NCI-H2029 treated with DMSO at 0.1 percent for 48 hours (cell line): ENCODE measurements at regions not wholly inside any gene's neighbourhood (a gene's known extent, or its start where the extent isn't known, plus 50 kb on each side); places are given as distances from the start of the nearest gene placed in this dataset.

Experiments used
- DNase-seq: peaks from one replicate; lab custom pipeline; 2025; lab: John Stamatoyannopoulos, UW

- no peak for DNase-seq
Measured at GRCh38 chr20:3354247-3354646, 53.2 kb downstream of the DNAAF9 start.

DNA sequence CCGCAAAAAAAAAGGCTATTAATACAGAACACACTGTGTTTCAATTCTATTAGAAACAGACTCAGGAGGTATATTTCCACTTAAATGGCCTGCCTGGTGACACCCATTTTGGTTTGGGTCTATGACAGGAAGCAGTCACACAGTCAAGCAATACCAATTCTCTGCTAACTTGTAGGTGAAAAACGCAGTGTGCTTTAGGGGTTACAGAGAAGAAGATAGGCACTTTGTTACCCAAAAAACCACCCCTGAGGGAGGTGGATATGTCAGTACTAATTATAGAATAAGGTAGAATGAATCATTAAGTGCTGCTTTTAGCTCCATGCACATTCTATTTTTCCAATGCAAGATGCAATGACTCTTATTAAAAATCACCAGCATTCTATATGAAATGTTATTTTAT is 53.8 kb downstream of the DNAAF9 start:
- no peak for DNase-seq

- DNase-seq: no peak
Measured at GRCh38 chr20:3352202-3352601, 55.3 kb downstream of the DNAAF9 start.

GRCh38 chr20:3350422-3350821 is 57.0 kb downstream of the DNAAF9 start:
- no peak for DNase-seq

GRCh38 chr20:3349786-3350185 is 57.7 kb downstream of the DNAAF9 start:
- no peak for DNase-seq

DNA sequence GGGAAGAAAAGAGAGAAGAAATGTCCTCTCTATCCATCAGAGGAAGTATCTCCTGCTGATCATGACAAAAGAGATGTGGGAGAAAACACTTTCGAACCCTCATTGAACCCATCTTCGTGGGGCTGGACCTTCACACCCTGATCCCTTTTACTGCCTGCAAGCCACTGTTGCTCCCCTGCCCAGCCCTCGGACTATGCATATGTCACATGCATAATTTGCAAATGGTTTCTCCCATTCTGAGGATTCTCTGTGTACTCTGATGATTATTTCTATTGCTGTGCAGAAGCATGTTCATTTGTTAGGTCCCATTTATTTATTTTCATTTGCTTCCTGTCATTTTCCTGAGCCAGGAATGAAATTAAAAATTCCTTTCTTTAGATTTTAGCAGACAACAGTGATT is 64.7 kb downstream of the DNAAF9 start:
- no peak for DNase-seq

DNA sequence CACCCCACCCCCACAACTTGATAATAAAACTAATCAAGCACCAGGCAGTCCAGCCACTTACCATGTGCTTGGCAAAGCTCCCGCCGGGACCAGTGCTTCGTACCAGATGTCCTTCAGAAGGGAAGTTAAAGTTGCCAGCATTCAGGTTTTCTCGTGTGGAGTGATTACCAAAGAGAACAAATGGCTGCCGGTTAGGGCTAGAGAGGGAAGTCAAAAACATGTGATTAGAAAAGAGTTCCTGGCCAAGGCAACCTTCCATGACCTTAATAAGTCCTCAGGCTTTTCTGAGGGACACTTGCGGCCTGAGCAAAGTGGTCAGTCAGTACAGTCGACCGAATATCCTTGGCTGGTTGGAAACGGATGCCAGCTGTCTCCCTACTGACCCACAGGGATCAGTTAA is 67.0 kb downstream of the DNAAF9 start:
- DNase-seq: no peak

DNA sequence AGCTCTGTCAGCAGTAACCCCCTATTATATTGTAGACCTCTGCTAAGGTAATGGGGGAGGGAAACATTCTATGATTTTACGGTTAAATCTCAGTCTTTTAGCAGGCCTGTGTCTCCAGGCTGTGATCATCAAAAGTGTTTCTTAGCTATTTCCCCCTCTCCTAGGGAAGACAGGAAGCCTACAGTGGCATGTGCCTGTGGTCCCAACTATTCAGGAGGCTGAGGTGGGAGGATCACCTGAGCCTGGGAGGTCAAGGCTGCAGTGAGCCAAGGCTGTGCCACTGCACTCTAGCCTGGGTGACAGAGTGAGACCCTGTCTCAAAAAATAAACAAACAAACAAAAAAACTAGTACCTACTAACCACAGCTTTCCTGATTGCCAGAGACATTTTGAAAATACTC is 67.9 kb downstream of the DNAAF9 start:
- no peak for DNase-seq

DNA sequence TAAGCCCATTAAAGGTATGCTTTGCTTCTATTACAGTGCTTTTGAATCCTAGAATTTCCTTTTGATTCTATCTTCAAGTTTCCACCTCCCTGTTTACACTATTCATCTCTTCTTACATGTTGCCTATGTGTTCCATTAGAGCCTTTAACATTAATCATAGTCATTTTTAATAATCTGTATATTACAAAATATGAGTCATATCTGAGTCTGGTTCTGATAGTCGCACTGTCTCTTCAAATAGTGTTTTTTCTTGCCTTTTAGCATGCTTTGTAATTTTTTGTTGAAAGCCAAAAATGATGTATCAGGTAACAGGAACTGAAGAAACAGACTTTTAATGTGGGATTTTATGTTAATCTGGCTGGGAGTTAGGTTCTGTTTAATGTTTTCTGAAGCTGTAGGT is 68.4 kb downstream of the DNAAF9 start:
- DNase-seq: no peak

- no peak for DNase-seq
Measured at GRCh38 chr20:3334156-3334943, 73.1 kb downstream of the DNAAF9 start.

DNA sequence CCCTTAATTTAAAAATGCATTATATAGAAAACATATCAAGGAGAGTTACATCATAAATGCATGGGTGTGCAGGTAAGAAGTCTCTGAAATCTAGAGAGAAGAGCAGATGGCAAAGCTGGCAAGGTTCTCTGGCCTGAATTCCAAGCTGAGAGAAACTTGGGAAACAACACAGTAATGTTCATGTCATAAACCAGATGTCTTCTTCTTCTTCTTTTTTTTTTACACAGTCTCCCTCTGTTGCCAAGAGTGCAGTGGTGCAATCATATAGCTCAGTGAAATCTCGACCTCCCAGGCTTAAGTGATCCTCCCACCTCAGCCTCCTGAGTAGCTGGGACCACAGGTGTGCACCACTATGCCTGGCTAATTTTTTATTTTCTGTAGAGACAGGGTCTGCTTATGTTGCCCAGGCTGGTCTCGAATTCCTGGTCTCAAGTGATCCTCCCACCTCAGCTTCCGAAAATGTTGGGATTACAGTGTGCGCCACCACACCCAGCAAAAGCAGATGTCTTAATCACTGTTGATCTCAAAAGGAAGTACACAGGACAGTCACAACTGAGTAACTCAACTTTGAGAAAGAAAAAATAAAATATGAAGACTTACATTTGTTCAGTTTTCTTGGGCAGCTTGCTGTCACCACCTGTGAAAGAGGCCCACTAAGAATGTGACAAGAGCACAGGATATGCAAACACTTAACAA is 77.3 kb downstream of the DNAAF9 start:
- DNase-seq: no peak

GRCh38 chr20:3328501-3328900 is 79.0 kb downstream of the DNAAF9 start:
- no peak for DNase-seq

GRCh38 chr20:3326779-3327521 is 80.5 kb downstream of the DNAAF9 start:
- DNase-seq: no peak

DNA sequence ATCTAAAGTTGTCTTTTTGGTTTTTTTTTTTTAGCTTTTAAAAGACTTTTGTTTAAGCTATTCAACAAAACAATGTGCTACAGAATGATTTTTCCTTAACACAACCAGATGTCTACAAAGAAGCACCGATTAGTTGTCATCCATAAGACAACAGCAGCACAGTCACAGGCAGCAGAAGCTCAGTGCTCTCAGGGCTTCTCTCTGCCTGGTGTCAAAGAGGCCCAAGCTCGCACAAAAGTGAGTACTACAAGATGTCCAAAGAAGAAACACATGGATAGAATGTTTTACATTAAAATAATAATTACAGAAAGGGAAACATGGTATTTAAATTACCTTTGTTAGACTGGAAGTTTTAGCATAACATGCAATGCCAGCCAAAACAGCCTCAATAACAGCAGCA is 81.6 kb downstream of the DNAAF9 start:
- DNase-seq: no peak

DNA sequence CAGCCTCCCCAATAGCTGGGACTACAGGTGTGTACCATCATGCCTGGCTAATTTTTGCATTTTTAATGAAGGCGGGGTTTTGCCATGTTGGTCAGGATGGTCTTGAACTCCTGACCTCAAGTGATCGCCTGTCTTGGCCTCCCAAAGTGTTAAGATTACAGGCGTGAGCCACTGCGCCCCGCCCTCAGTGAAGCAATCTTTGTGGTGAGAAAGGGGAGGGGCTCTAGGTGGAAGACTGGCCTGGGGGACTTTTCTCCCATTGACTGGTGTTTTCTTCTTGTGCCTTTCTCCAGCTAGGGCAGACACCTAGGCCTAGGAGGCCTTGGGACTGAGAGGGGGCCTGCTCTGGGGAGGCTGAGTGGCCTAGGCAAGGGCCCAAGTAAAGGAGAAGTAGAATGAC is 84.1 kb downstream of the DNAAF9 start:
- DNase-seq: no peak

- DNase-seq: no peak
Measured at GRCh38 chr20:3318226-3318884, 79.4 kb upstream of the SLC4A11 start.

DNA sequence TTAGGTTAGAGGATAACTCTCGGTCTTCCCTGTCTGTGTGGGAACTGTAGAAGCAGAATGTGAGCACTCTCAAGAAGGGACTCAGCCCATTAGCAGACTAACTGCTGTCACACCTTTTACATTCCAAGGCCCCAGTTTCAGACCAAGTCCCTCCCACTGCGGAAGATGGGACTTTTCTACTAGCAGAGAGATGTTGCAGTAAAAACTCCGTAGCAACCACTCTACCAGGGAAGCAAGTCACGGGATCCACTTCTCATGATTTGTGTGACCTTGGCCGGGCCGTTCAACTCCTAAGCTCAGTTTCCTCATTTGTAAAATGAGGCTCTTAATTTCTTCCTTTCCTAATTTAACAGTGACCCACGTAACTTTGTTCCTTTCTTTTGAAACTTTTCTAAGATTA is 77.1 kb upstream of the SLC4A11 start:
- no peak for DNase-seq

- no peak for DNase-seq
Measured at GRCh38 chr20:3315136-3315535, 76.1 kb upstream of the SLC4A11 start.

DNA sequence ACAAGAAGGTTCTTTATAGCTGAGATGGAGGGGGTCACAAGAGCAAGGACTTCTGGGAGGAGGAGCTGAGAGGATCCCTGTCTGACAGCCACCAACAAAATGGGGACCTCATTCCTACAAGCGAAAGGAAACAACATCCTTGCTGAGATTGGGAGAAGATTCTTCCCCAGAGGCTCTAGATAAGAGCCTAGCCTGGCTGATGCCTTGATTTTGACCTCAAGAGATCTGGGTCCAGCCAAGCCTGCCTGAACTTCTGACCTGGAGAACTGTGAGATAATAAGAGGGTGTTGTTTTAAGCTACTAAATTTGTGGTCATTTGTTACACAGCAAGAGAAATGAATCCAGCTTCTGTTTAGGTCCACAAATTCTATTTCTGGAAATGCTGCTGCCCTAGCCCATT is 75.4 kb upstream of the SLC4A11 start:
- no peak for DNase-seq

- DNase-seq: peak; percentile 6
Measured at GRCh38 chr20:3313683-3314065, 74.7 kb upstream of the SLC4A11 start.

GRCh38 chr20:3312940-3313682 is 74.1 kb upstream of the SLC4A11 start:
- no peak for DNase-seq

DNA sequence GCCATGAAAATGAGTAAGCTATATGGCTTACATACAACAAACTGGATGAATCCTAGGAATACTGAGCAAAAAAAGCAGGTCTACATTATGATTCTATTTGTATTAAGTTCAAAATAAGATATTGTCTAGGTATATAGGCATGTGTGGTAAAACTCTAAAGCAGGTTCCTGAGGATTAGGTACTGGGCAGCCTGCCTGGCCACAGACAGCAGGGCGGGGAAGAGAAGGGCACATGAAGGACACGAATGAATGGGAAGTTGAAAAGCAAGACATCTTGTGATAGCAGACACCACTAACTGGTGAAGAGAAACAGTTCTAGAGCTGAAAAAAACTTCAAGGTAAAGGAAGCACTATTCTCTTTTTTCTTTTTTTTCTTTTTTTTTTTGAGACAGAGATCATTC is 72.6 kb upstream of the SLC4A11 start:
- no peak for DNase-seq
